Activated naive CD4-positive, alpha-beta T cell treated with anti-CD3 and anti-CD28 coated beads, Interleukin-2, amount 50 U/mL, for 72 hours (primary cell): ENCODE measurements at regions not wholly inside any gene's neighbourhood (a gene's known extent, or its start where the extent isn't known, plus 50 kb on each side); places are given as distances from the start of the nearest gene placed in this dataset.

Experiments used
- ATAC-seq, 2 donors: fragments of 150-1000 bp; cut with Tn5 transposase; 2 replicates each; pipeline ENCODE4 v1.10.0; 2021; ENCODE audit warnings: mild to moderate bottlenecking in 2 of 2, moderate library complexity in 2 of 2
- DNase-seq, 2 donors: peaks; one replicate each; pipeline ENCODE4 v3.0.0; 2021 to 2022; ENCODE audit warnings: low spot score in 2 of 2
- H3K27ac Mint-ChIP-seq, 2 donors: one replicate each; pipeline ENCODE4 v1.8.0; 2022; ENCODE audit warnings: mild to moderate bottlenecking in 2 of 2, mixed read lengths in 2 of 2
- H3K36me3 Mint-ChIP-seq, 2 donors: one replicate each; pipeline ENCODE4 v1.8.0; 2022; ENCODE audit warnings: mixed read lengths in 2 of 2
- H3K9me3 Mint-ChIP-seq, 2 donors: one replicate each; pipeline ENCODE4 v1.8.0; 2022; ENCODE audit warnings: mixed read lengths in 2 of 2

- DNase-seq (no peak), ATAC-seq (no peak)
- peaks cover 8 to 10% of the 10 kb centered on the region in 2 donors for H3K9me3 Mint-ChIP-seq
- no peak overlapping the region for H3K27ac Mint-ChIP-seq
- H3K36me3 Mint-ChIP-seq: peaks cover 0 to 8% of the 10 kb centered on the region in 2 donors
Observed at GRCh38 chr16:73483076-73483791, 435.3 kb upstream of the ZFHX3 start.

GRCh38 chr16:73482310-73482709, 434.4 kb upstream of the ZFHX3 start:
- no peak for ATAC-seq
- Mint-ChIP-seq H3K36me3 (peaks cover 0 to 8% of the 10 kb centered on the region in 2 donors), H3K9me3 (peaks cover 4 to 10% of the 10 kb centered on the region in 2 donors), H3K27ac (no peak overlapping the region)
- no peak for DNase-seq

- Mint-ChIP-seq H3K9me3 (peaks cover 3 to 4% of the 10 kb centered on the region in 2 donors), H3K36me3 (peaks cover 0 to 8% of the 10 kb centered on the region in 2 donors), H3K27ac (no peak overlapping the region)
- no peak for ATAC-seq
- no peak for DNase-seq
Observed at GRCh38 chr16:73480381-73480780, 432.5 kb upstream of the ZFHX3 start.

- ATAC-seq (no peak), DNase-seq (no peak)
- Mint-ChIP-seq H3K9me3 (no peaks in the 10 kb centered on the region), H3K36me3 (no peaks in the 10 kb centered on the region), H3K27ac (no peak overlapping the region)
Observed at GRCh38 chr16:73473713-73474112, 425.8 kb upstream of the ZFHX3 start.

- DNase-seq: no peak
Observed at GRCh38 chr16:73464834-73465233, 416.9 kb upstream of the ZFHX3 start.

GRCh38 chr16:73459586-73459985, 411.7 kb upstream of the ZFHX3 start:
- ATAC-seq (no peak), DNase-seq (no peak)
- H3K9me3 Mint-ChIP-seq: peaks cover 16 to 20% of the 10 kb centered on the region in 2 donors
- no peak overlapping the region for H3K27ac Mint-ChIP-seq
- no peaks in the 10 kb centered on the region for H3K36me3 Mint-ChIP-seq

More at GRCh38 chr16:73464834-73465233, 416.9 kb upstream of the ZFHX3 start:
- H3K36me3 Mint-ChIP-seq: no peaks in the 10 kb centered on the region
- peaks cover 9 to 24% of the 10 kb centered on the region in 2 donors for H3K9me3 Mint-ChIP-seq
- ATAC-seq: no peak
- no peak overlapping the region for H3K27ac Mint-ChIP-seq

- no peak for DNase-seq
- H3K27ac Mint-ChIP-seq: no peak overlapping the region
- peaks cover 0 to 5% of the 10 kb centered on the region in 2 donors for H3K36me3 Mint-ChIP-seq
- H3K9me3 Mint-ChIP-seq: peaks cover 16% of the 10 kb centered on the region in 2 donors
- no peak for ATAC-seq
Observed at GRCh38 chr16:73457851-73458250, 409.9 kb upstream of the ZFHX3 start.

GRCh38 chr16:73448970-73449369, 401.0 kb upstream of the ZFHX3 start:
- Mint-ChIP-seq H3K27ac (no peak overlapping the region), H3K9me3 (peaks cover 14 to 32% of the 10 kb centered on the region in 2 donors), H3K36me3 (peaks cover 0 to 17% of the 10 kb centered on the region in 2 donors)
- no peak for ATAC-seq
- DNase-seq: no peak

- DNase-seq: no peak
- no peak overlapping the region for H3K27ac Mint-ChIP-seq
- peaks cover 0 to 13% of the 10 kb centered on the region in 2 donors for H3K36me3 Mint-ChIP-seq
- no peak for ATAC-seq
- peaks cover 14 to 32% of the 10 kb centered on the region in 2 donors for H3K9me3 Mint-ChIP-seq
Observed at GRCh38 chr16:73447846-73448245, 399.9 kb upstream of the ZFHX3 start.

GRCh38 chr16:73434621-73435020, 386.7 kb upstream of the ZFHX3 start:
- ATAC-seq (no peak), DNase-seq (no peak)
- Mint-ChIP-seq H3K36me3 (no peaks in the 10 kb centered on the region), H3K9me3 (peaks cover 3 to 9% of the 10 kb centered on the region in 2 donors), H3K27ac (no peak overlapping the region)

GRCh38 chr16:73433731-73434307, 385.9 kb upstream of the ZFHX3 start:
- H3K27ac Mint-ChIP-seq: no peak overlapping the region
- ATAC-seq (no peak), DNase-seq (no peak)
- H3K9me3 Mint-ChIP-seq: peaks cover 3 to 9% of the 10 kb centered on the region in 2 donors
- no peaks in the 10 kb centered on the region for H3K36me3 Mint-ChIP-seq

GRCh38 chr16:73432850-73433730, 385.2 kb upstream of the ZFHX3 start:
- DNase-seq (no peak), ATAC-seq (no peak)
- Mint-ChIP-seq H3K27ac (no peak overlapping the region), H3K9me3 (peaks cover 1 to 9% of the 10 kb centered on the region in 2 donors), H3K36me3 (no peaks in the 10 kb centered on the region)

GRCh38 chr16:73430138-73430537, 382.2 kb upstream of the ZFHX3 start:
- peak overlapping the region in 1 of 2 donors; percentile 52 for H3K27ac Mint-ChIP-seq
- ATAC-seq (no peak), DNase-seq (no peak)
- H3K36me3 Mint-ChIP-seq: no peaks in the 10 kb centered on the region
- H3K9me3 Mint-ChIP-seq: peaks cover 0 to 6% of the 10 kb centered on the region in 2 donors

- H3K9me3 Mint-ChIP-seq: peaks cover 0 to 6% of the 10 kb centered on the region in 2 donors
- ATAC-seq (no peak), DNase-seq (no peak)
- no peak overlapping the region for H3K27ac Mint-ChIP-seq
- no peaks in the 10 kb centered on the region for H3K36me3 Mint-ChIP-seq
Observed at GRCh38 chr16:73428121-73428520, 380.2 kb upstream of the ZFHX3 start.

- H3K9me3 Mint-ChIP-seq: peaks cover 0 to 6% of the 10 kb centered on the region in 2 donors
- ATAC-seq (no peak), DNase-seq (no peak)
- H3K36me3 Mint-ChIP-seq: no peaks in the 10 kb centered on the region
- H3K27ac Mint-ChIP-seq: no peak overlapping the region
Observed at GRCh38 chr16:73427164-73427563, 379.2 kb upstream of the ZFHX3 start.

GRCh38 chr16:73426433-73427160, 378.7 kb upstream of the ZFHX3 start:
- Mint-ChIP-seq H3K36me3 (no peaks in the 10 kb centered on the region), H3K9me3 (peaks cover 0 to 6% of the 10 kb centered on the region in 2 donors), H3K27ac (no peak overlapping the region)
- ATAC-seq (no peak), DNase-seq (no peak)
